Colonic mucosa (tissue), 4 donors: ENCODE measurements at regions not wholly inside any gene's neighbourhood (a gene's known extent, or its start where the extent isn't known, plus 50 kb on each side); places are given as distances from the start of the nearest gene placed in this dataset.

Source experiments
- DNase-seq: peaks from one replicate; pipeline ENCODE4 v3.0.0-alpha.2; 2020
- H3K27ac ChIP-seq: fragments of 200-600 bp; one replicate; pipeline ENCODE4 v1.8.0; 2021
- H3K27me3 ChIP-seq: fragments of 200-600 bp; one replicate; pipeline ENCODE4 v1.8.0; 2021
- H3K36me3 ChIP-seq: fragments of 200-600 bp; one replicate; pipeline ENCODE4 v1.8.0; 2021
- H3K4me1 ChIP-seq: fragments of 200-600 bp; one replicate; pipeline ENCODE4 v1.8.0; 2021; ENCODE audit warnings: mild to moderate bottlenecking
- H3K4me3 ChIP-seq: fragments of 200-600 bp; one replicate; pipeline ENCODE4 v1.8.0; 2021
- H3K9ac ChIP-seq, 2 donors: one replicate each; pipeline ENCODE4 v1.7.0; 2013; ENCODE audit warnings: control low read depth in 2 of 2, low read depth in 2 of 2, low read length in 2 of 2
- H3K9me3 ChIP-seq: fragments of 200-600 bp; one replicate; pipeline ENCODE4 v1.8.0; 2021
- intact Hi-C: fragments of 100-400 bp; cut with DNase I; formaldehyde crosslinking; loops from one replicate; pipeline ENCODE4 v1.14.1; 2022
- TF ChIP-seq, protein P1 (sequence below): fragments of 200-600 bp; IDR thresholded peaks from one replicate; pipeline ENCODE4 v1.8.0; 2022; ENCODE audit warnings: antibody characterized with exemption, mild to moderate bottlenecking
- donor health status: healthy.
- donor health status: DM: no; HTN: no; CAD: no.
- donor health status: DM: no; HTN: no; CAD: no.

DNA sequence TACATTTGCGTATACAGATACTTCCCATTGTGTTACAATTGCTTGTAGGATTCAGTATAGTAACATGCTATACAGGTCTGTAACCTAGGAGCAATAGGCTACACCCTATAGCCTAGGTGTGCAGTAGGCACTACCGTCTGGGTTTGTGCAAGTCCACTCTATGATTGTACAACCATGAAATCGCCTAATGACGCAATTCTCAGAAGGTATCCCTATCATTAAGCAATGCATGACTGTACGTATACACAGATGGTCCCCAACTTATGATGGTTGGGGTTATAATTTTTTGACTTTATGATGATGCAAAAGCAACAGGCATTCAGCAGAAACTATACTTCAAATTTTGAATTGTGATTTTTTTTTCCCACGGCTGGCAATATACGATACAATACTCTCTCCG lies 458.2 kb upstream of the NOX3 start:
- TF ChIP-seq, protein P1, sequence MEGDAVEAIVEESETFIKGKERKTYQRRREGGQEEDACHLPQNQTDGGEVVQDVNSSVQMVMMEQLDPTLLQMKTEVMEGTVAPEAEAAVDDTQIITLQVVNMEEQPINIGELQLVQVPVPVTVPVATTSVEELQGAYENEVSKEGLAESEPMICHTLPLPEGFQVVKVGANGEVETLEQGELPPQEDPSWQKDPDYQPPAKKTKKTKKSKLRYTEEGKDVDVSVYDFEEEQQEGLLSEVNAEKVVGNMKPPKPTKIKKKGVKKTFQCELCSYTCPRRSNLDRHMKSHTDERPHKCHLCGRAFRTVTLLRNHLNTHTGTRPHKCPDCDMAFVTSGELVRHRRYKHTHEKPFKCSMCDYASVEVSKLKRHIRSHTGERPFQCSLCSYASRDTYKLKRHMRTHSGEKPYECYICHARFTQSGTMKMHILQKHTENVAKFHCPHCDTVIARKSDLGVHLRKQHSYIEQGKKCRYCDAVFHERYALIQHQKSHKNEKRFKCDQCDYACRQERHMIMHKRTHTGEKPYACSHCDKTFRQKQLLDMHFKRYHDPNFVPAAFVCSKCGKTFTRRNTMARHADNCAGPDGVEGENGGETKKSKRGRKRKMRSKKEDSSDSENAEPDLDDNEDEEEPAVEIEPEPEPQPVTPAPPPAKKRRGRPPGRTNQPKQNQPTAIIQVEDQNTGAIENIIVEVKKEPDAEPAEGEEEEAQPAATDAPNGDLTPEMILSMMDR, result no peak
- no peaks in the 10 kb centered on the region for H3K4me1 ChIP-seq
- H3K9ac ChIP-seq, result no peak overlapping the region
- no peaks in the 10 kb centered on the region for H3K9me3 ChIP-seq
- no peaks in the 10 kb centered on the region for H3K27me3 ChIP-seq
- intact Hi-C loops, result no loop called here
- H3K27ac ChIP-seq, result no peak overlapping the region
- H3K4me3 ChIP-seq, result no peak overlapping the region
- DNase-seq, result no peak
- H3K36me3 ChIP-seq, result no peaks in the 10 kb centered on the region

DNA sequence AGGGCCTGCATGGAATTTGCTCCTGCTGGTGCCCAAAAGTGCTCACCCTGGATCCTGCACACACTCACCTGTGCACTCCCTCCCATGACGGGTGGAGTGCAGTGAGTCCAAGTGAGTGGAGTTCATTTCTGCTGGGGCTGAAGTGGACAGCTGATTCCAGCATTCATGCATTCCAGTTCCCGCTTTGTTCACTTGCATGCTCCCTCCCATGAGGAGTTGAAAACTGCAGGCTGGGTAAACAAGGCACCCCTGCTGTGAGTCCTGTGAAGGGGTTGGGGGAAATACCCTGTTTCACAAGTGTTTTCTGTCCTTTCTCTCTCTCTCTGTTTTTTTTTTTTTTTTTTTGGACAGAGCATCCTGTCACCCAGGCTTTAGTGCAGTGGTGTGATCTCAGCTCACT lies 454.1 kb upstream of the NOX3 start:
- intact Hi-C loops, result no loop called here
- H3K4me1 ChIP-seq, result no peaks in the 10 kb centered on the region
- TF ChIP-seq, protein P1, result no peak
- H3K9ac ChIP-seq, result no peak overlapping the region
- H3K27ac ChIP-seq, result no peak overlapping the region
- no peaks in the 10 kb centered on the region for H3K9me3 ChIP-seq
- H3K4me3 ChIP-seq, result no peak overlapping the region
- no peaks in the 10 kb centered on the region for H3K36me3 ChIP-seq
- DNase-seq, result no peak
- H3K27me3 ChIP-seq, result no peaks in the 10 kb centered on the region

DNA sequence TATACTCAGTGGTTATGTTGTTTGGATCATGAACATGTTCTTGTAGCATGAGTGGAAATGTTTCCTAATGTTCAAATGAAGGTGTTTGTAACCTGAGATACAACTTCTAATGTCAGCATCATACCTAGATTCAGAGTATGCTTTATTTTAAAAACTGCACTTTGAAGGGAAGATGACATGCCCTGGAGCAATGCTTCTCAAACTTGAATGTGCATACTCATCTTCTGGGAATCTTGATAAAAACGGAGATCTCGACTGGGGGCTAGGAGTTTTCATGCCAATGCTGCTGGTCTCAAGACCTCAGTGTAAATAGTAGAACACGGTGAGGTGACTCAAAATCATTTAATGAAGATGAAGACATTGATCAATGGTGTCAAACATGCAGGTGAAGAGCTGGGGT lies 440.0 kb upstream of the NOX3 start:
- no peaks in the 10 kb centered on the region for H3K4me1 ChIP-seq
- TF ChIP-seq, protein P1, result no peak
- no peaks in the 10 kb centered on the region for H3K36me3 ChIP-seq
- H3K9me3 ChIP-seq, result no peaks in the 10 kb centered on the region
- H3K27me3 ChIP-seq, result no peaks in the 10 kb centered on the region
- H3K4me3 ChIP-seq, result no peak overlapping the region
- DNase-seq, result no peak
- intact Hi-C loops, result no loop called here
- H3K9ac ChIP-seq, result no peak overlapping the region
- no peak overlapping the region for H3K27ac ChIP-seq

DNA sequence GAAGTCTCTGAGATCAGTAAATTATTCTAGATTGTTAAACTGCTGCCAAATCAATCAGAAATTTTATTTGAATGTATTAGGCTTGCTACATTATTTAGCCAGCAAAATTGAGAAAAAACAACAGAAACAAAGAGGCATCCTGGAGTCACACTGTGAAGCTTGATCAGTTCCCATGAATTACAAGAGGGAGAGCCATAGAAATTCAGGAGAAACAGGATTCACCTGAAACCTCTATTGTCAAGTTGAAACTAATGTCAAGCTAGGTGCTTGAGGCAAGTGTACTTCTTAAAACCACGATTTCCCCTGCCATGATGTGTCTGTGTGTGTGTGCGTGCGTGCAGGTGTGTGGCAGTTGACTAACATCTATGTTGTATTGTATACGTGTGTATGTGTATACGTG lies 439.1 kb upstream of the NOX3 start:
- no peak overlapping the region for H3K27ac ChIP-seq
- H3K4me1 ChIP-seq, result no peaks in the 10 kb centered on the region
- TF ChIP-seq, protein P1, result no peak
- no peak for DNase-seq
- H3K9me3 ChIP-seq, result no peaks in the 10 kb centered on the region
- H3K4me3 ChIP-seq, result no peak overlapping the region
- intact Hi-C loops, result no loop called here
- H3K36me3 ChIP-seq, result no peaks in the 10 kb centered on the region
- H3K27me3 ChIP-seq, result no peaks in the 10 kb centered on the region
- H3K9ac ChIP-seq, result no peak overlapping the region

DNA sequence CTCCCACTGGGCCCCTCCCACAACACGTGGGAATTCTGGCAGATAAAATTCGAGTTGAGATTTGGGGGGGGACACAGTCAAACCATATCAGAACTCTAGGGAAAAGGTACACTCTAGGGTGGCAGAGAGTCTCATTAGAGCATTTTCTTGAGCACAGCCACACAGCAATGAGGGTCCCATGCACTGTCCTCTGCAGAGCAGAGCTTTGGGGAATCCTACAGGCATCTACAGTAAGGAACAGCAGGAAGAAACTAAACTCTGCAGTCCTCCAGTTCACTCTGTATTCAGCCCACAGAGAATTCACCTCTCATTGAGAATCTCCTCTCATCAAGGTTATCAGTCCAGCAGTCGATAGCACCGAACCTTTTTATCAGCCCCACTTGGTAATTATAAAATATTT lies 438.6 kb upstream of the NOX3 start:
- Histone ChIP-seq H3K27ac (no peak overlapping the region), H3K9ac (no peak overlapping the region), H3K27me3 (no peaks in the 10 kb centered on the region), H3K9me3 (no peaks in the 10 kb centered on the region), H3K36me3 (no peaks in the 10 kb centered on the region), H3K4me1 (no peaks in the 10 kb centered on the region), H3K4me3 (no peak overlapping the region)
- TF ChIP-seq, protein P1, result no peak
- no peak for DNase-seq
- intact Hi-C loops, result no loop called here

- TF ChIP-seq, protein P1, result no peak
- DNase-seq, result no peak
Measured at GRCh38 chr6:155890409-155890808, 434.8 kb upstream of the NOX3 start.

More at GRCh38 chr6:155890409-155890808, 434.8 kb upstream of the NOX3 start:
- Histone ChIP-seq H3K27me3 (no peaks in the 10 kb centered on the region), H3K4me3 (no peak overlapping the region), H3K36me3 (no peaks in the 10 kb centered on the region), H3K9ac (no peak overlapping the region), H3K9me3 (no peaks in the 10 kb centered on the region), H3K27ac (no peak overlapping the region), H3K4me1 (no peaks in the 10 kb centered on the region)
- intact Hi-C loops, result no loop called here
